Colonic mucosa (tissue), 4 donors: ENCODE measurements at regions not wholly inside any gene's neighbourhood (a gene's known extent, or its start where the extent isn't known, plus 50 kb on each side); places are given as distances from the start of the nearest gene placed in this dataset.

Experiments
- DNase-seq: peaks from one replicate; pipeline ENCODE4 v3.0.0-alpha.2; 2020
- H3K27ac ChIP-seq: fragments of 200-600 bp; one replicate; pipeline ENCODE4 v1.8.0; 2021
- H3K27me3 ChIP-seq: fragments of 200-600 bp; one replicate; pipeline ENCODE4 v1.8.0; 2021
- H3K36me3 ChIP-seq: fragments of 200-600 bp; one replicate; pipeline ENCODE4 v1.8.0; 2021
- H3K4me1 ChIP-seq: fragments of 200-600 bp; one replicate; pipeline ENCODE4 v1.8.0; 2021; ENCODE audit warnings: mild to moderate bottlenecking
- H3K4me3 ChIP-seq: fragments of 200-600 bp; one replicate; pipeline ENCODE4 v1.8.0; 2021
- H3K9ac ChIP-seq, 2 donors: one replicate each; pipeline ENCODE4 v1.7.0; 2013; ENCODE audit warnings: control low read depth in 2 of 2, low read depth in 2 of 2, low read length in 2 of 2
- H3K9me3 ChIP-seq: fragments of 200-600 bp; one replicate; pipeline ENCODE4 v1.8.0; 2021
- intact Hi-C: fragments of 100-400 bp; cut with DNase I; formaldehyde crosslinking; loops from one replicate; pipeline ENCODE4 v1.14.1; 2022
- TF ChIP-seq, protein P1 (sequence below): fragments of 200-600 bp; IDR thresholded peaks from one replicate; pipeline ENCODE4 v1.8.0; 2022; ENCODE audit warnings: antibody characterized with exemption, mild to moderate bottlenecking
- donor health status: healthy.
- donor health status: DM: no; HTN: no; CAD: no.
- donor health status: DM: no; HTN: no; CAD: no.

DNA sequence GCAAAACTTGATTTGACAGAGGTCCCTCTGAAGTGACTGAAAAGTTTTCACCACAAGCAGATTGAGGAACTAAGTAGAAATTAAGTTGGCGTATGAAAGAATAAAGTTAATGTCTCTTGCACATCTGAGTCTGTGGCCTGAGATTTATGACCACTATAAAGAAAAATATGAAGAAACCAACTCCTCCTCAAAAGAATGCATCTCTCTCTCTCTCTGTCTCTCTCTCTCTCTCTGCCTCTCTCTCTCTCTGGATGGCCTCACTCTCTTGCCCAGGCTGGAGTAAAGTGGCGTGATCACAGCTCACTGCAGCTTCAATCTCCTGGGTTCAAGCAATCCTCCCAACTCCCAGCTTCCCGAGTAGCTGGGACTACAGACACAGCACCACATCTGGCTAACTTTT is 55.2 kb downstream of the RPL22L1 start:
- Histone ChIP-seq H3K4me3 (no peak overlapping the region), H3K27me3 (no peaks in the 10 kb centered on the region), H3K4me1 (no peaks in the 10 kb centered on the region), H3K36me3 (no peaks in the 10 kb centered on the region), H3K9ac (no peak overlapping the region), H3K27ac (no peak overlapping the region), H3K9me3 (no peaks in the 10 kb centered on the region)
- no peak for DNase-seq
- intact Hi-C loops = loop anchor here (10.0 kb wide), 1 partner anchor 500 kb away; no protein-coding TSS in a partner anchor
- TF ChIP-seq, protein P1, sequence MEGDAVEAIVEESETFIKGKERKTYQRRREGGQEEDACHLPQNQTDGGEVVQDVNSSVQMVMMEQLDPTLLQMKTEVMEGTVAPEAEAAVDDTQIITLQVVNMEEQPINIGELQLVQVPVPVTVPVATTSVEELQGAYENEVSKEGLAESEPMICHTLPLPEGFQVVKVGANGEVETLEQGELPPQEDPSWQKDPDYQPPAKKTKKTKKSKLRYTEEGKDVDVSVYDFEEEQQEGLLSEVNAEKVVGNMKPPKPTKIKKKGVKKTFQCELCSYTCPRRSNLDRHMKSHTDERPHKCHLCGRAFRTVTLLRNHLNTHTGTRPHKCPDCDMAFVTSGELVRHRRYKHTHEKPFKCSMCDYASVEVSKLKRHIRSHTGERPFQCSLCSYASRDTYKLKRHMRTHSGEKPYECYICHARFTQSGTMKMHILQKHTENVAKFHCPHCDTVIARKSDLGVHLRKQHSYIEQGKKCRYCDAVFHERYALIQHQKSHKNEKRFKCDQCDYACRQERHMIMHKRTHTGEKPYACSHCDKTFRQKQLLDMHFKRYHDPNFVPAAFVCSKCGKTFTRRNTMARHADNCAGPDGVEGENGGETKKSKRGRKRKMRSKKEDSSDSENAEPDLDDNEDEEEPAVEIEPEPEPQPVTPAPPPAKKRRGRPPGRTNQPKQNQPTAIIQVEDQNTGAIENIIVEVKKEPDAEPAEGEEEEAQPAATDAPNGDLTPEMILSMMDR = no peak

DNA sequence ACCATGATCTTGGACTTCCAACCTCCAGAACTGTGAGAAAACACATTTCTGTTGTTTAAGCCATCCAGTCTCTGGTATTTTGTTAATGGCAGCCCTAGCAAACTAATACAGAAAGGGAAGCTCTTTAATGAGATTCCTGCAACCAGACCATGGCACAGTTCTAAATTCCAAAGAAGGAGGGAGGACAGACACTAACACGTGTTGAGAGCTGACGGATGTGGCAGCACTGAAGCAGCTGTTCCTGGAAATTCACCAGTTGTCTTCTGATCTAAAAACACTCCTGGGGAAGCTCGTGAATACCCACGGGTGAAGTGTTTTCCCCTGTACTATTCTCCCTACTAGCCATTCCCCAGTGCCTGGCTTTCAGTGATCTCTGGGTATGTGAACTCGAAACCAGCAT is 56.7 kb downstream of the RPL22L1 start:
- intact Hi-C loops = loop anchor here (10.0 kb wide), 1 partner anchor 498 kb away; no protein-coding TSS in a partner anchor

DNA sequence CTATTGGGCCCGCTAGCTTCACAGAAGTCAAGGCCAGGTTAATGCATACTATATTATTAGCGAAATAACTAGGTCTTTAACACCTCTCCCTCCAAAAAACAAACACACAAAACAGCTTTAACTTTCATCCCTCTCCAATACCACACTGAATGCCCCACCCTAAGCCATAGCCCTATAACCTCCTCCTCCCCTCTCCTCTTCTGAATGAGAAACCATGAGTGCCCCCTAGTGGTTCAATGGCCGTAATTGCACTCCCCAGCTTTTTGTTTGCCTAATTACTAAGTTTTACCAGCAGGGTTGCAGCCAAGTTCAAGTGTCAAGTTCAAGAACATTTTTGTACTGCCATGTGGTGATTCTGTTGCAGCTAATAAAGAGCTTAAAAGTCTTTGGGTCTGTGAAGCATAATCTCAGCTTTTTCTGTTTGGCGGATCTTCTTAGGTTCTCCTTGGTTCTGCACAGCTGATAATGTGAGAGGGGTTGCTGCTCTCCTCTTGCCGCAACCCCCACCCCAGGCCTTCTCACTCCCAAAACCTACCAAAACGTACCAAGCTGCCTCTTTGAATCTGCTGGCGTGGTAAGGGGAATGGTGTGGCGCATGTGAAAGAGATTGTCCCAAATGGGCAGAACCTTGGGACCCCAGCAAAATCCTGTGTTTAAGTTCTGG is 57.9 kb downstream of the RPL22L1 start:
- H3K9ac ChIP-seq = no peak overlapping the region
- DNase-seq = peak; percentile 82
- intact Hi-C loops = loop anchor here (2.0 to 10.0 kb wide), 2 partner anchors 395 to 497 kb away; no protein-coding TSS in a partner anchor
- no peak overlapping the region for H3K4me3 ChIP-seq
- no peaks in the 10 kb centered on the region for H3K36me3 ChIP-seq
- TF ChIP-seq, protein P1 = peak; percentile 90
- no peaks in the 10 kb centered on the region for H3K9me3 ChIP-seq
- no peak overlapping the region for H3K27ac ChIP-seq
- no peaks in the 10 kb centered on the region for H3K4me1 ChIP-seq
- H3K27me3 ChIP-seq = no peaks in the 10 kb centered on the region

More for the DNA sequence above, 56.7 kb downstream of the RPL22L1 start:
- H3K9ac ChIP-seq = no peak overlapping the region
- no peaks in the 10 kb centered on the region for H3K4me1 ChIP-seq
- H3K4me3 ChIP-seq = no peak overlapping the region
- H3K27me3 ChIP-seq = no peaks in the 10 kb centered on the region
- no peak overlapping the region for H3K27ac ChIP-seq
- no peaks in the 10 kb centered on the region for H3K36me3 ChIP-seq
- TF ChIP-seq, protein P1 = no peak
- no peak for DNase-seq
- H3K9me3 ChIP-seq = no peaks in the 10 kb centered on the region

DNA sequence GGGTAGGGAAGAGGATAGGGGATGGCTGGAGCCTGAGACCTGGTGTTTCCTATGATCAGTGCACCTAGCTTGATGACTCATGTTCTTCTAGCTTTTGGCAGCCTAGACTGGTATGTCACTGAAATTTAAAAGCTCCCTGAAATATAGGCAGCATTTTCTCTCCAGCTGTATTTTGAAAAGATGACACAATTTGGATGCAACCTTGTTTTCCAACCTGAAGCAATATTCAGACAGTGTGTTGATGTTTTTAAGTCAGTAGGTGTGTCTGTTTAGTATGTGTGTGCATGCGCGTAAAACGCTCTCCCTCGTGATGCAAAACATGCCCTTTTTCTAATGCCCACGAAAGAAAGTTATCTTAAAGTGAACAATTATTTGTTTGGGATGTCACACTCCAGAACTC is 58.5 kb downstream of the RPL22L1 start:
- intact Hi-C loops = loop anchor here (2.0 to 10.0 kb wide), 2 partner anchors 395 to 497 kb away; no protein-coding TSS in a partner anchor
- H3K9me3 ChIP-seq = no peaks in the 10 kb centered on the region

DNA sequence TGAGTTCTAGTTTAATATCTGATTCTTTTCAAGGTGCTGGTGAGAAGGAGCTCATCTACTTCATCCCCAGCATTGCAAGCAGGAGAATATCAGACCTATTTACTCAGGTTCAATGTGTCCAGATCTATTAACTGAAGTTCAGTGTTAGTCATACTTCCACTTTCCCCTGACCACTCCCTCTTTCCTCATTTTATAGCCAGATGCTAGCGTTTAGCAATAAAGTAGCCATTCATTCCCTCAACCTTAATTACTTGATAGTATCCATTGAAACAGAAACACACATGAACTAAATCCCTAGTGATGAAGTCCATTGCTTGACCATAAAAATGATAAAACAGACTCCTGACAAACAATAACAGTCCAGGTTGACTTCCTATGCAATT is 60.0 kb downstream of the RPL22L1 start:
- H3K27ac ChIP-seq = peak overlapping the region; percentile 3
- intact Hi-C loops = loop anchor here (2.0 to 10.0 kb wide), 2 partner anchors 393 to 495 kb away; no protein-coding TSS in a partner anchor
- DNase-seq = no peak
- H3K9ac ChIP-seq = no peak overlapping the region
- no peaks in the 10 kb centered on the region for H3K27me3 ChIP-seq
- H3K4me1 ChIP-seq = no peaks in the 10 kb centered on the region
- no peak overlapping the region for H3K4me3 ChIP-seq
- H3K9me3 ChIP-seq = no peaks in the 10 kb centered on the region
- TF ChIP-seq, protein P1 = no peak
- H3K36me3 ChIP-seq = no peaks in the 10 kb centered on the region

More for the DNA sequence above, 58.5 kb downstream of the RPL22L1 start:
- Histone ChIP-seq H3K27ac (no peak overlapping the region), H3K4me1 (no peaks in the 10 kb centered on the region), H3K27me3 (no peaks in the 10 kb centered on the region), H3K4me3 (no peak overlapping the region), H3K9ac (no peak overlapping the region), H3K36me3 (no peaks in the 10 kb centered on the region)
- TF ChIP-seq, protein P1 = no peak
- no peak for DNase-seq
